AG04450 (cell line): ENCODE measurements at regions not wholly inside any gene's neighbourhood (a gene's known extent, or its start where the extent isn't known, plus 50 kb on each side); places are given as distances from the start of the nearest gene placed in this dataset.
"Not testable (repeated sequence)": the region's sequence is repeated elsewhere in the genome, so short reads cannot be mapped to it uniquely, and the experiment has no call there.

Source experiments
- CTCF ChIA-PET: fragments of 300-600, 350-600 bp; formaldehyde crosslinking; extraction: SDS; loops from one replicate; lab custom pipeline; 2022; ENCODE audit warnings: antibody characterized with exemption, inconsistent platforms; lab: Charles Lee
- POLR2A ChIA-PET: fragments of 350-600 bp; formaldehyde crosslinking; extraction: SDS; loops from one replicate; lab custom pipeline; 2021; ENCODE audit warnings: antibody characterized with exemption, inconsistent platforms; lab: Yijun Ruan, JAX
- DNase-seq: peaks from one replicate; pipeline ENCODE4 v3.0.0-alpha.2; 2011; ENCODE audit warnings: low read depth, low spot score
- H3K27ac ChIP-seq: one replicate; pipeline ENCODE4 v1.5.1; 2012; ENCODE audit warnings: low read depth, low read length, control low read depth
- H3K27me3 ChIP-seq: one replicate; pipeline ENCODE4 v1.6.0; 2012; ENCODE audit warnings: low read length; ENCODE audit not compliant: control insufficient read depth, insufficient read depth
- H3K4me3 ChIP-seq: 2 replicates; pipeline ENCODE4 v1.5.1; 2011; ENCODE audit warnings: mild to moderate bottlenecking, low read depth, low read length, control low read depth
- H3K9me3 ChIP-seq: 2 replicates; pipeline ENCODE4 v1.5.1; 2012; ENCODE audit warnings: low read length; ENCODE audit not compliant: control insufficient read depth, insufficient read depth
- TF ChIP-seq, protein P1 (sequence below): IDR thresholded peaks from 2 replicates; pipeline ENCODE4 v1.5.1; 2011; ENCODE audit warnings: low read depth, low read length, control low read depth, inconsistent platforms

DNA sequence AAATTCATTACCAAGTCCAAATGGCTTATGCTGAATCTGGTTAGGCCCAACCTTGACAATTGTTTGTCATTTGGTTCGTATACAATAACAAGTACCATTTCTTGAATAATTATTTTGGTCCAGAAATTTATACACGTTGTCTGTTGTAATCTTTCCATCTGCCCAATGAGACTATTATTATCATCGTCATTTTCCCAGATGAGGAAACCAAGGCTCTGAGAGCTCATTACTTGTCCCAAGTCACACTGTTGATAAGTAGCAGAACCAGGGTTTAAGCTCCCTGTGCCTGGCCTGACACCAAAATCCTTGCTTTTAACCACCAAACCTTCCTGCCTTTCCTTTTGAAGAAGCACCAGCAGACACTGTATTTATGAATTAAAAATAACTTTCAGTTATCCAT is 81.3 kb downstream of the RGS2 start:
- TF ChIP-seq, protein P1, sequence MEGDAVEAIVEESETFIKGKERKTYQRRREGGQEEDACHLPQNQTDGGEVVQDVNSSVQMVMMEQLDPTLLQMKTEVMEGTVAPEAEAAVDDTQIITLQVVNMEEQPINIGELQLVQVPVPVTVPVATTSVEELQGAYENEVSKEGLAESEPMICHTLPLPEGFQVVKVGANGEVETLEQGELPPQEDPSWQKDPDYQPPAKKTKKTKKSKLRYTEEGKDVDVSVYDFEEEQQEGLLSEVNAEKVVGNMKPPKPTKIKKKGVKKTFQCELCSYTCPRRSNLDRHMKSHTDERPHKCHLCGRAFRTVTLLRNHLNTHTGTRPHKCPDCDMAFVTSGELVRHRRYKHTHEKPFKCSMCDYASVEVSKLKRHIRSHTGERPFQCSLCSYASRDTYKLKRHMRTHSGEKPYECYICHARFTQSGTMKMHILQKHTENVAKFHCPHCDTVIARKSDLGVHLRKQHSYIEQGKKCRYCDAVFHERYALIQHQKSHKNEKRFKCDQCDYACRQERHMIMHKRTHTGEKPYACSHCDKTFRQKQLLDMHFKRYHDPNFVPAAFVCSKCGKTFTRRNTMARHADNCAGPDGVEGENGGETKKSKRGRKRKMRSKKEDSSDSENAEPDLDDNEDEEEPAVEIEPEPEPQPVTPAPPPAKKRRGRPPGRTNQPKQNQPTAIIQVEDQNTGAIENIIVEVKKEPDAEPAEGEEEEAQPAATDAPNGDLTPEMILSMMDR, result no peak
- CTCF ChIA-PET, result no interaction called here

DNA sequence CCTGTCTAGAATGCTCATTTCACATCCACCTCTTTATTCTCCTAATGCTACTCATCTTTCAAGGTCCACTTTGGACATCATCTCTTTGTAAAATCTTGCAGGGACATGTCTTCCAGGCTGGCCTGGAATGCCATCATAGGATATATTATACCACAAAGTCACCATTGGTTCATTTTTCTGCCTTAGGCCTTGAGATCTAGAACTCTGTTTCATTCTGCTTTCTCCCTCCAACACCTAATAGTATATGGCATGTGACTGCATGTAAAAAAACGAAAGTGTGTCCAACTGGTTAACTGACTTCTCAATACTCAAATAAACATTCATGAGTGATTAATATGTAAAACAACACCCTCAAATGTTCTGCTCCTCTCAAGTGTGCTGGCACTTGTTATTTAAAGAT is 84.1 kb downstream of the RGS2 start:
- ChIA-PET CTCF (no interaction called here), POLR2A (no interaction called here)
- no peaks in the 10 kb centered on the region for H3K27me3 ChIP-seq
- no peak overlapping the region for H3K4me3 ChIP-seq
- no peak overlapping the region for H3K27ac ChIP-seq
- TF ChIP-seq, protein P1, result no peak
- DNase-seq, result no peak
- peaks cover 4% of the 10 kb centered on the region for H3K9me3 ChIP-seq

More for the DNA sequence above, 81.3 kb downstream of the RGS2 start:
- no peak overlapping the region for H3K27ac ChIP-seq
- H3K27me3 ChIP-seq, result no peaks in the 10 kb centered on the region
- H3K9me3 ChIP-seq, result peaks cover 4% of the 10 kb centered on the region
- no peak overlapping the region for H3K4me3 ChIP-seq
- POLR2A ChIA-PET, result no interaction called here
- DNase-seq, result no peak

DNA sequence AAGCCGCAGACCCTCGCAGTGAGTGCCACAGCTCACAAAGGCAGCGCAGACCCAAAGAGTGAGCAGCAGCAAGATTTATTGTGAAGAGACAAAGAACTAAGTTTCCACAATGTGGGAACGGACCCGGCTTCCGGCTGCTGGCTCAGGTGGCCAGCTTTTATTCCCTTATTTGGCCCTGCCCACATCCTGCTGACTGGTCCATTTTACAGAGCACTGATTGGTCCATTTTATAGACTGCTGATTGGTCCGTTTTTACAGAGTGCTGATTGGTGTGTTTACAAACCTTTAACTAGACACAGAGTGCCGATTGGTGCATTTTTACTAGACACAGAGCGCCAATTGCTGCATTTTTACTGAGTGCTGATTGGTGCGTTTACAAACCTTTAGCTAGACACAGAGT is 86.6 kb downstream of the RGS2 start:
- DNase-seq, H3K27ac ChIP-seq, CTCF ChIA-PET, POLR2A ChIA-PET, H3K9me3 ChIP-seq, H3K4me3 ChIP-seq, H3K27me3 ChIP-seq: not testable (repeated sequence)

DNA sequence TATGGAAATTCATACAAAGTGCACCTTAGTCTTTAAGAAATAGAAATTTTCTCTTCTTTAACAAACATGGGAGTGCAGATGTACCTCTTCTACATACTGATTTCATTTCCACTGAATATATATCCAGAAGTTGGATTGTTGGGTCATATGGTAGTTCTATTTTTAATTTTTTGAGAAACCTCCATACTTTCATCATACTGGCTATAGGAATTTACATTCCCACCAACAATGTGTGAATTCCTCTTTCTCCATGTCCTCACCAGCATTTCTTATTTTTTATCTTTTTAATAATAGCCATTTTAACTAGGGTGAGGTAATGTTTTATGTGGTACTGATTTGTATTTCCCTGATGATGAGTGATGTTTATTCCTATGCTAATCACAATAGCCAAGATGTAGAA is 87.5 kb downstream of the RGS2 start:
- no peak overlapping the region for H3K4me3 ChIP-seq
- no peak overlapping the region for H3K27ac ChIP-seq
- POLR2A ChIA-PET, result no interaction called here
- H3K27me3 ChIP-seq, result no peaks in the 10 kb centered on the region
- TF ChIP-seq, protein P1, result no peak
- CTCF ChIA-PET, result no interaction called here
- H3K9me3 ChIP-seq, result no peaks in the 10 kb centered on the region; the same call in none of the 2 replicates
- DNase-seq, result no peak

DNA sequence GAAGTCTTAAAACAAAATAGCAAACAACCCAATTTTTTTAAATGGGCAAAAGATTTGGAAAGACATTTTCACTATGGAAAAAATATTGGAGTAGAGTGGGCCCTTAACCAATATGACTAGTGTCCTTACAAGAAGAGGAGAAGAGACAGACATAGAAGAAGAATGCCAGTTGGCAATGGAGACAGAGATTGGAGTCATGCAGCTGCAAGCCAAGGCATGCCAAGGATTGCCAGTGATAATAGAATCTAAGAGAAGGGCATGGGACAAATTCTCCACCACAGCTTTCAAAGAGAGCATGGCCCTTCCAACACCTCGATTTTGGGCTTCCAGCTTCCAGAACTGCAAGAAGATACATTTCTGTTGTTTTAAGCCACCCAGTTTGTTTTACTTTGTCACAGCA is 92.7 kb downstream of the RGS2 start:
- Histone ChIP-seq H3K27me3 (no peaks in the 10 kb centered on the region), H3K4me3 (no peak overlapping the region), H3K9me3 (no peaks in the 10 kb centered on the region), H3K27ac (no peak overlapping the region)
- CTCF ChIA-PET, result no interaction called here
- TF ChIP-seq, protein P1, result no peak
- no peak for DNase-seq
- POLR2A ChIA-PET, result no interaction called here

DNA sequence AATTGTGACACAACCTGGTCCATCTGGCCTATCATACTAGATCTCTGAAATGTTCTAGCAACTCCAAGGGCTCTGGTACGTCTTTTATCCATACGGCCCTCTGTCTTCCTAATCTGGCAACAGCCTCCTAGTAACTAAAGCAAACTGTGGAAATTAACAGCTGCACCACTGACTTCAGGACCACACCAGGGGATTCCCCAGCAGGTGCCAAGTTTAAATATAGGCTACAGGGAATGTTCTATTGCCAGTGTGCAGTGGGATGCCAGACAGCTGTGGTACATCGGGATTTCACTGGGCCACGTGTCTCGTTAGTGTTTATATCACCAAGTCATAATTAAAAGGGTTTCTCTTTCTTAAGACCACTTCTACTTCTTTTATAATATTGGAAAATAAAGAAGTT is 94.3 kb downstream of the RGS2 start:
- no peaks in the 10 kb centered on the region for H3K9me3 ChIP-seq
- no peak overlapping the region for H3K27ac ChIP-seq
- ChIA-PET CTCF (no interaction called here), POLR2A (no interaction called here)
- no peaks in the 10 kb centered on the region for H3K27me3 ChIP-seq
- TF ChIP-seq, protein P1, result no peak
- no peak for DNase-seq
- H3K4me3 ChIP-seq, result no peak overlapping the region
